KOPT-K1 (cell line): ENCODE measurements at regions not wholly inside any gene's neighbourhood (a gene's known extent, or its start where the extent isn't known, plus 50 kb on each side); places are given as distances from the start of the nearest gene placed in this dataset.
"Not testable (repeated sequence)": the region's sequence is repeated elsewhere in the genome, so short reads cannot be mapped to it uniquely, and the experiment has no call there.

Experiments
- H3K27ac ChIP-seq: fragments of 200-600 bp; sonication (generic); 2 replicates; pipeline ENCODE4 v1.5.1; 2016; ENCODE audit warnings: antibody characterized with exemption, mild to moderate bottlenecking, low read depth, low read length; ENCODE audit not compliant: poor library complexity, severe bottlenecking
- H3K36me3 ChIP-seq: fragments of 200-600 bp; sonication (generic); 2 replicates; pipeline ENCODE4 v1.5.1; 2017; ENCODE audit warnings: antibody characterized with exemption, mild to moderate bottlenecking, low read length, moderate library complexity; ENCODE audit not compliant: insufficient read depth
- H3K9me3 ChIP-seq: fragments of 200-600 bp; sonication (generic); 2 replicates; pipeline ENCODE4 v1.5.1; 2017; ENCODE audit warnings: antibody characterized with exemption, low read length, mild to moderate bottlenecking; ENCODE audit not compliant: insufficient read depth, poor library complexity, severe bottlenecking

GRCh38 chr13:90645582-90645981, 701.9 kb upstream of the MIR17HG start:
- no peaks in the 10 kb centered on the region for H3K9me3 ChIP-seq
- no peak overlapping the region for H3K27ac ChIP-seq
- H3K36me3 ChIP-seq = no peaks in the 10 kb centered on the region

DNA sequence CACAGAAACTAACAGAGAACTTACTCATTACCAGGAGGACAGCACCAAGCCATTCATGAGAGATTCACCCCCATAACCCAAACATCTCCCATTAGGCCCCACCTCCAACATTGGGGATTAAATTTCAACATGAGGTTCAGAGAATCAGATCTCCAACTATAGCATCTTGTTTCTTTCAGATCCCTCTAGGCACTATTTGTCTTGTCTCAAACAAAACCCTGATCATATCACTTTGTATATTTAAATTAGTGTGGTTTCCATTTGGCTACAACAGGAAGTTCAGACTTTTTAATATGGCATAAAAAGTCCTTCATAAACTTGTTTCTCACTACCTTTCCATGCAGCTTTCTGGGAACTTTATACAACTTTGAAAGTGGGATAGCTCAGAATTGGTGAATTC, 699.0 kb upstream of the MIR17HG start:
- Histone ChIP-seq H3K27ac (no peak overlapping the region), H3K9me3 (peaks cover 18% of the 10 kb centered on the region), H3K36me3 (no peaks in the 10 kb centered on the region)

DNA sequence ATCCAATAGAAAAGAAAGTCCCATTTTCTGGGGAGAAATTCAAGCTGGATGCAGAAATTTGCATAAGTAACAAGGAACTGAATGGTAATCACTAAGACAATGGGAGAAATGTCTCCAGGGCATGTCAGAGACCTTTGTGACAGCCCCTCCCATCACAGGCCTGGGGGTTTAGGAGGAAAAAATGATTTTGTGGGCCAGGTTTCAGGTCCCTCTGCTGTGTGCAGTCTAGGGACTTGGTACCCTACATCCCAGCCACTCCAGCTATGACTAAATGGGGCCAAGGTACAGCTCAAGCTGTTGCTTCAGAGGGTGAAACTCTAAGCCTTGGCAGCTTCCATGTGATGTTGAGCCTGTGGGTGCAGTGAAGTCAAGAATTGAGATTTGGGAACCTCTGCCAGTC, 695.5 kb upstream of the MIR17HG start:
- Histone ChIP-seq H3K9me3 (peaks cover 18% of the 10 kb centered on the region), H3K27ac (no peak overlapping the region), H3K36me3 (no peaks in the 10 kb centered on the region)

DNA sequence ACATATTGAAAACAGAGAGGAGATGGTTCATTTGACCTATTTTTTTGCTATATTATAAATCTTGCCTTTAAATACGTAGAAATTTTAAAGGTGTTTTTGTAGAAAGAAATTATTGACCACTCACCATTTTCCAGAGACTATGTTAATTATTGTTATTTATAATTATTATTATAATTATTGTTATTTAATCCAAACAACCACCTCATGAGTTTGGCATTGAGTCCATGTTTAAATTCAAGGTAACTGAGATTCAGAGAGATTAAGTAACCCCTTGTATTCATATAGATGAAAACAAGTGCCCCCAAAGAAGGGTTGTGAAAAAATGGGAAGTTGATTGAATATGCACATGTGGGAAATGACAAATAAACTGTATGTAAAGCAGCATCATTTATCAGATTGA, 692.5 kb upstream of the MIR17HG start:
- peaks cover 18% of the 10 kb centered on the region for H3K9me3 ChIP-seq
- no peak overlapping the region for H3K27ac ChIP-seq
- H3K36me3 ChIP-seq = no peaks in the 10 kb centered on the region

DNA sequence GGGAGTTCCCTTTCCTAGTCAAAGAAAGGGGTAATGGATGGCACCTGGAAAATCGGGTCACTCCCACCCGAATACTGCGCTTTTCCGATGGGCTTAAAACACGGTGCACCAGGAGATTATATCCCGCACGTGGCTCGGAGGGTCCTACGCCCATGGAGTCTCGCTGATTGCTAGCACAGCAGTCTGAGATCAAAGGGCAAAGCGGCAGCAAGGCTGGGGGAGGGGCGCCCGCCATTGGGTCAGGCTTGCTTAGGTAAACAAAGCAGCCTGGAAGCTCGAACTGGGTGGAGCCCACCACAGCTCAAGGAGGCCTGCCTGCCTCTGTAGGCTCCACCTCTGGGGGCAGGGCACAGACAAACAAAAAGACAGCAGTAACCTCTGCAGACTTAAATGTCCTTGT, 683.3 kb upstream of the MIR17HG start:
- not testable (repeated sequence) for H3K9me3 ChIP-seq, H3K36me3 ChIP-seq, H3K27ac ChIP-seq

DNA sequence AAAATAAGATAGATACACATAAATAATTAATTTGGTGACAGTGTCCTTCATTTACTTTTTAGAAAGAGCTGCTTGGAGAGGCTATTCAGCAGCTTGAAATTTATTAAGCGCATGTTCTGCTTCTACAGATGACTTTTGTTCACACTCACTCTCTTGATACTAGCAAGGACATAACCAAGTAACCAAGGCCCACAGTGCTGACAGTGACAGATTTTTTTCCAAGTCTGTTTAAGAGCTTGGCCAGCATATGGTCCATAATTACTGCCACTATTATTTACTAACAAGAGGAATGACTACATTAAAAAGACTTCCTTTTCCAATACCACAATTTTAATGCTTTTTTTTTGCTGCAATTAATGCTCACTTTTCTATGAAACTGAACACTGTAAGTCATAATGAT, 673.7 kb upstream of the MIR17HG start:
- Histone ChIP-seq H3K36me3 (no peaks in the 10 kb centered on the region), H3K27ac (no peak overlapping the region), H3K9me3 (no peaks in the 10 kb centered on the region)

DNA sequence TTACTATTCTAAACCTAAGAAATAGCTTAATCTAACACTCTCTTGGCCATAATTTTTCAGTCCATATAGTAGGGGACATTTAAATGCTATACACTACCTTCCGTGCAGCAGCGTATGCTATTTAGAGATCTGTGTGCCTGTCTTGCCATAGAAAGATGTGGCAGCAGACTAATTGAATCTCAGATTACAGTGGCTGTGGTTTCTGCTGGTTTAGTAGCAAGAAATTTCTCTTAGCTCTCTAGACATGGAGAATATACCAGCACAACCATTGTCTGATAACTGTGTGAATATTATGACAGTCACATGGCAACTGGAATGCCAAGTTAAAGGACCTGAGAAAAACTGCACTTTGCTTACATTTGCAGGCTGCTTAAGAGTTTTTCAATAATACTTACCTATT, 672.4 kb upstream of the MIR17HG start:
- H3K9me3 ChIP-seq = no peaks in the 10 kb centered on the region
- no peak overlapping the region for H3K27ac ChIP-seq
- no peaks in the 10 kb centered on the region for H3K36me3 ChIP-seq

DNA sequence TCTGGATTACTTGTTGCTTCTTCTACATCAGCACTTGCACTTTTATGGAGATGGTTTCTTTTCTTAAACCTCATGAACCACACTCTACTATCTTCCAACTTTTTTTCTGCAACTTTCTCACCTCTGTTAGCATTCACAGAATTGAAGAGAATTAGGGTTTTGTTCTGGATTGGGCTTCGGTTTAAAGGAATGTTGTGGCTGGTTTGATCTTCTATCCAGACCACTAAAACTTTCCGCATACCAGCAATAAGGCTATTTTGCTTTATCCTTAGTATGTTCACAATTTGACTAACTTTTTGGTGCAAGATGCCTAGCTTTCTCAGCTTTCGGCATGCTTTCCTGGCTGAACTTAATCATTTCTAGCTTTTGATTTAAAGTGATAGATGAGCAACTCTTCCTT, 666.7 kb upstream of the MIR17HG start:
- H3K9me3 ChIP-seq = no peaks in the 10 kb centered on the region
- H3K36me3 ChIP-seq = no peaks in the 10 kb centered on the region
- no peak overlapping the region for H3K27ac ChIP-seq

- no peaks in the 10 kb centered on the region for H3K36me3 ChIP-seq
- H3K27ac ChIP-seq = no peak overlapping the region
- H3K9me3 ChIP-seq = no peaks in the 10 kb centered on the region
Measured at GRCh38 chr13:90683711-90684131, 663.8 kb upstream of the MIR17HG start.

- no peak overlapping the region for H3K27ac ChIP-seq
- H3K9me3 ChIP-seq = no peaks in the 10 kb centered on the region
- H3K36me3 ChIP-seq = no peaks in the 10 kb centered on the region
Measured at GRCh38 chr13:90686442-90686841, 661.0 kb upstream of the MIR17HG start.

- H3K27ac ChIP-seq = no peak overlapping the region
- no peaks in the 10 kb centered on the region for H3K36me3 ChIP-seq
- H3K9me3 ChIP-seq = no peaks in the 10 kb centered on the region
Measured at GRCh38 chr13:90689111-90689510, 658.4 kb upstream of the MIR17HG start.

GRCh38 chr13:90690458-90691080, 656.9 kb upstream of the MIR17HG start:
- H3K36me3 ChIP-seq = no peaks in the 10 kb centered on the region
- no peaks in the 10 kb centered on the region for H3K9me3 ChIP-seq
- no peak overlapping the region for H3K27ac ChIP-seq

GRCh38 chr13:90696254-90696653, 651.2 kb upstream of the MIR17HG start:
- H3K36me3 ChIP-seq = no peaks in the 10 kb centered on the region
- H3K27ac ChIP-seq = no peak overlapping the region
- no peaks in the 10 kb centered on the region for H3K9me3 ChIP-seq

GRCh38 chr13:90696656-90697055, 650.8 kb upstream of the MIR17HG start:
- Histone ChIP-seq H3K9me3 (no peaks in the 10 kb centered on the region), H3K36me3 (no peaks in the 10 kb centered on the region), H3K27ac (no peak overlapping the region)

DNA sequence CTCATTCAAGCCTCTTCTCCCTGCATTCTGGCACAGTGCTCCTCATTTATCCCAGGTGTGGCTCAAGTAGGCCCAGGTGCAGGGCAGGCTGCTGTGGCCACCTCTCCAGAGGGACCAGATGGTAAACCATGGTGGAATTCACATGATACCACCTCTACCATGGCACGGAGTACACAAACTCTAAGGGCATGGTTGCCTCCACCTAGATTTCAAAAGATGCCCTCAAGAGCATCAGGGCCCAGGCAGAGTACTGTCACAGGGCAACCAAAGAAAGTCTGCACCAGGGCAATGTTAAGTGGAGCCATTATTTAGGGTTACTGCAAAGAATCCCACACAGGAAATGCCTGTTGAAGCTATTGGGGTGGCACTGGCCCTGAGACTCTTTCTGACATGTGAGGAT, 647.1 kb upstream of the MIR17HG start:
- Histone ChIP-seq H3K36me3 (no peaks in the 10 kb centered on the region), H3K9me3 (no peaks in the 10 kb centered on the region), H3K27ac (no peak overlapping the region)

- H3K36me3 ChIP-seq = no peaks in the 10 kb centered on the region
- no peak overlapping the region for H3K27ac ChIP-seq
- no peaks in the 10 kb centered on the region for H3K9me3 ChIP-seq
Measured at GRCh38 chr13:90701264-90701663, 646.2 kb upstream of the MIR17HG start.
